A549 (cell line): ENCODE measurements at regions not wholly inside any gene's neighbourhood (a gene's known extent, or its start where the extent isn't known, plus 50 kb on each side); places are given as distances from the start of the nearest gene placed in this dataset.

ENCODE experiments used
- ATAC-seq, 2 experiments: fragments of 200-7000 bp in 1 of 2; fragments of >200 bp in 1 of 2; cut with Nextera tagmentation in 1 of 2; cut with Tn5 transposase in 1 of 2; 3 replicates each; pipeline versions ENCODE4 v1.8.0 to v1.9.1; 2018 to 2020; ENCODE audit warnings: mild to moderate bottlenecking in 1 of 2, moderate library complexity in 1 of 2
- CTCF ChIA-PET: fragments of 300-600 bp; sonication (Branson Sonifier 250); formaldehyde crosslinking; extraction: SDS; loops from one replicate; lab custom pipeline; 2021; ENCODE audit warnings: antibody characterized with exemption, inconsistent platforms; lab: Yijun Ruan, JAX
- POLR2A ChIA-PET: fragments of 350-600 bp; formaldehyde crosslinking; extraction: SDS; loops from one replicate; lab custom pipeline; 2021; ENCODE audit warnings: antibody characterized with exemption, inconsistent platforms; lab: Yijun Ruan, JAX
- DNase-seq, 2 experiments: peaks; one replicate each; pipeline versions ENCODE4 v3.0.0 to v3.0.0-alpha.2; 2011 to 2016; ENCODE audit warnings: low read depth in 1 of 2, low spot score in 1 of 2
- FAIRE-seq: peaks from 2 replicates; lab custom pipeline; 2011; peaks lifted over from hg19 to GRCh38; lab: Jason Lieb, UNC
- H3K27ac ChIP-seq, 2 experiments: fragments of >200 bp; sonication (Bioruptor Twin); formaldehyde crosslinking; 3 replicates each; pipeline ENCODE4 v1.5.1; 2016 to 2017
- H3K4me1 ChIP-seq: fragments of >200 bp; sonication (Bioruptor Twin); formaldehyde crosslinking; 3 replicates; pipeline ENCODE4 v1.6.1; 2016
- H3K4me2 ChIP-seq: fragments of >200 bp; sonication (Bioruptor Twin); formaldehyde crosslinking; 3 replicates; pipeline ENCODE4 v1.6.1; 2016
- H3K4me3 ChIP-seq: fragments of >200 bp; sonication (Bioruptor Twin); formaldehyde crosslinking; 3 replicates; pipeline ENCODE4 v1.5.1; 2016
- H3K9me3 ChIP-seq: fragments of >200 bp; sonication (Bioruptor Twin); formaldehyde crosslinking; 3 replicates; pipeline ENCODE4 v1.6.1; 2016
- BHLHE40 ChIP-seq: IDR thresholded peaks from 2 replicates; pipeline ENCODE4 v1.6.1; 2012; ENCODE audit warnings: low read depth, low read length, inconsistent platforms
- CBX2 ChIP-seq: fragments of 200-600 bp; sonication (generic); IDR thresholded peaks from 2 replicates; pipeline ENCODE4 v1.6.1; 2016; ENCODE audit warnings: low read depth, mild to moderate bottlenecking, borderline replicate concordance
- CEBPB ChIP-seq, 2 experiments: fragments of >200 bp in 1 of 2; sonication (Bioruptor Twin) in 1 of 2; formaldehyde crosslinking in 1 of 2; IDR thresholded peaks; 2 replicates each; pipeline ENCODE4 v1.6.1; 2012 to 2016
- EHF ChIP-seq: fragments of 250-450 bp; sonication (Bioruptor Pico); IDR thresholded peaks from 2 replicates; pipeline ENCODE4 v1.5.0; 2020; ENCODE audit warnings: mild to moderate bottlenecking
- EP300 ChIP-seq, 2 experiments: fragments of >200 bp; sonication (Bioruptor Twin); formaldehyde crosslinking; IDR thresholded peaks; 2 replicates in 1 of 2; 3 replicates in 1 of 2; pipeline ENCODE4 v1.6.1; 2016 to 2017
- ESRRA ChIP-seq: fragments of 150-350 bp; IDR thresholded peaks from 2 replicates; pipeline ENCODE4 v1.6.1; 2014; ENCODE audit warnings: mild to moderate bottlenecking, low read length, borderline replicate concordance
- HOXB13 ChIP-seq: fragments of 250-450 bp; sonication (Bioruptor Pico); IDR thresholded peaks from 2 replicates; pipeline ENCODE4 v1.5.0; 2020; ENCODE audit warnings: low read depth, mild to moderate bottlenecking, moderate library complexity
- HOXB5 ChIP-seq: fragments of 250-450 bp; sonication (Bioruptor Pico); IDR thresholded peaks from 2 replicates; pipeline ENCODE4 v1.5.0; 2020; ENCODE audit warnings: mild to moderate bottlenecking, moderate library complexity
- JUN ChIP-seq, 2 experiments: fragments of >200 bp; sonication (Bioruptor Twin); formaldehyde crosslinking; IDR thresholded peaks; 2 replicates in 1 of 2; 3 replicates in 1 of 2; pipeline ENCODE4 v1.6.1; 2016 to 2017
- MAZ ChIP-seq: fragments of 150-350 bp; IDR thresholded peaks from 2 replicates; pipeline ENCODE4 v1.6.1; 2014; ENCODE audit warnings: antibody characterized with exemption, low read depth, low read length, borderline replicate concordance
- MYC ChIP-seq: IDR thresholded peaks from 2 replicates; pipeline ENCODE4 v1.6.1; 2012; ENCODE audit warnings: mild to moderate bottlenecking, inconsistent platforms, low read length, improper control_type of control experiment, borderline replicate concordance
- NPAS2 ChIP-seq: fragments of 250-450 bp; sonication (Bioruptor Pico); IDR thresholded peaks from 2 replicates; pipeline ENCODE4 v1.8.0; 2022; ENCODE audit warnings: mild to moderate bottlenecking, moderate library complexity, borderline replicate concordance
- NR3C1 ChIP-seq: fragments of >200 bp; sonication (Bioruptor Twin); formaldehyde crosslinking; IDR thresholded peaks from 3 replicates; pipeline ENCODE4 v1.6.1; 2017
- PHF8 ChIP-seq: fragments of 200-600 bp; sonication (generic); IDR thresholded peaks from 2 replicates; pipeline ENCODE4 v1.6.1; 2016; ENCODE audit warnings: low read depth, mild to moderate bottlenecking, antibody characterized with exemption, moderate library complexity, borderline replicate concordance
- POLR2A ChIP-seq: IDR thresholded peaks from 2 replicates; pipeline ENCODE4 v1.6.1; 2012; ENCODE audit warnings: mild to moderate bottlenecking, low read length
- RARB ChIP-seq: fragments of 250-450 bp; sonication (Bioruptor Pico); IDR thresholded peaks from 2 replicates; pipeline ENCODE4 v1.8.0; 2021; ENCODE audit warnings: mild to moderate bottlenecking, moderate library complexity
- SMC3 ChIP-seq: fragments of >200 bp; sonication (Bioruptor Twin); formaldehyde crosslinking; IDR thresholded peaks from 3 replicates; pipeline ENCODE4 v1.6.1; 2018; ENCODE audit warnings: inconsistent platforms
- ZNF302 ChIP-seq: fragments of 250-450 bp; sonication (Bioruptor Pico); IDR thresholded peaks from 2 replicates; pipeline ENCODE4 v1.9.0; 2021; ENCODE audit warnings: inconsistent platforms, mild to moderate bottlenecking, moderate library complexity
- WGBS: methylation state at CpG from one replicate; pipeline ENCODE4 v1.1.6; 2017; ENCODE audit errors: missing lambda C conversion rate; 5-methylcytosine and 5-hydroxymethylcytosine counted together
- TF ChIP-seq, protein P1 (sequence below): fragments of 450-650 bp; IDR thresholded peaks from 2 replicates; pipeline ENCODE4 v1.6.1; 2014; ENCODE audit warnings: antibody characterized with exemption
- TF ChIP-seq, protein P2 (sequence below): fragments of >200 bp; sonication (Bioruptor Twin); formaldehyde crosslinking; IDR thresholded peaks from 3 replicates; pipeline ENCODE4 v1.6.1; 2016
- TF ChIP-seq, protein P3 (sequence below): IDR thresholded peaks from 2 replicates; pipeline ENCODE4 v1.6.1; 2012
- TF ChIP-seq, protein P4 (sequence below): fragments of 250-450 bp; sonication (Bioruptor Pico); IDR thresholded peaks from 2 replicates; pipeline ENCODE4 v1.5.0; 2020; ENCODE audit warnings: low read depth, mild to moderate bottlenecking, moderate library complexity
- TF ChIP-seq, protein P5 (sequence below): fragments of 250-450 bp; sonication (Bioruptor Pico); IDR thresholded peaks from 2 replicates; pipeline ENCODE4 v1.5.0; 2021; ENCODE audit warnings: mild to moderate bottlenecking, moderate library complexity, borderline replicate concordance
- TF ChIP-seq, protein P6 (sequence below): fragments of >200 bp; sonication (Bioruptor Twin); formaldehyde crosslinking; IDR thresholded peaks from 2 replicates; pipeline ENCODE4 v1.6.1; 2016

DNA sequence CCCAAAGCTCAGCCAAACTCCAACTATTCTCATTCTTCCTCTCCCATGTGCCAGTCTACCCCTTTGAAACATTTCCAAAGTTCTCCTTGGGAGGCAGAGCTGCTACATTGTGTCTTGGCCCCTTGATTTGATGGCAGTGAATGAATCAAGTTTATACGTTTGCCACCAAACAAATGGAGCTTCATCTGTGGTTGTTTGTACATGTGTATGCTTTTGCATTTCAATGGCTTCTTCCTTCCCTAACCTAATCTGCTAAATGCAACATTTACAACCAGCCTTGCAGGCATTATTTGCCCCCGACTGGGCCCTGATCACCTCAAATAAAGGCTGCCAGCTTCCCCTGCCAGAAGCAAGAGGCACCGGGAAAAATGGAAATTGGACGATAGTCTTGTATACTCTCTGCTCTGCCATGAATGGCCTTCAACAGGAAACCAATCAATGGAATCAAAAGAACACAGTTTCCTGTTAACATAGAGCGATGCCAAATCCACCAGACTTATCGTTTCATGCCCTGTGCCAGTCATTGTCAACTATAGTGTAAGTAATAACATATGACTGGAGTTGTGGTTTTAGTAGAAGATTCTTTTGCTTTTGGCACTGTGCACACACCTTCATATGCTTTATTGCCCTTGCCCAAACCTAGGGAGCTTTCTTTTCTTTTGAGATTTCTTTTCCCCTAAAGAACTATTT, 97.8 kb downstream of the TMEM30B start (continued):
- no peak for TF ChIP-seq CBX2
- no peak for TF ChIP-seq RARB (CRISPR knock-in tag)
- TF ChIP-seq MAZ = no peak
- no peak for TF ChIP-seq CEBPB (IDR thresholded peaks at IDR 0.05)
- TF ChIP-seq, protein P1, sequence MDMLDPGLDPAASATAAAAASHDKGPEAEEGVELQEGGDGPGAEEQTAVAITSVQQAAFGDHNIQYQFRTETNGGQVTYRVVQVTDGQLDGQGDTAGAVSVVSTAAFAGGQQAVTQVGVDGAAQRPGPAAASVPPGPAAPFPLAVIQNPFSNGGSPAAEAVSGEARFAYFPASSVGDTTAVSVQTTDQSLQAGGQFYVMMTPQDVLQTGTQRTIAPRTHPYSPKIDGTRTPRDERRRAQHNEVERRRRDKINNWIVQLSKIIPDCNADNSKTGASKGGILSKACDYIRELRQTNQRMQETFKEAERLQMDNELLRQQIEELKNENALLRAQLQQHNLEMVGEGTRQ = no peak
- TF ChIP-seq EHF = no peak
- TF ChIP-seq, protein P2, sequence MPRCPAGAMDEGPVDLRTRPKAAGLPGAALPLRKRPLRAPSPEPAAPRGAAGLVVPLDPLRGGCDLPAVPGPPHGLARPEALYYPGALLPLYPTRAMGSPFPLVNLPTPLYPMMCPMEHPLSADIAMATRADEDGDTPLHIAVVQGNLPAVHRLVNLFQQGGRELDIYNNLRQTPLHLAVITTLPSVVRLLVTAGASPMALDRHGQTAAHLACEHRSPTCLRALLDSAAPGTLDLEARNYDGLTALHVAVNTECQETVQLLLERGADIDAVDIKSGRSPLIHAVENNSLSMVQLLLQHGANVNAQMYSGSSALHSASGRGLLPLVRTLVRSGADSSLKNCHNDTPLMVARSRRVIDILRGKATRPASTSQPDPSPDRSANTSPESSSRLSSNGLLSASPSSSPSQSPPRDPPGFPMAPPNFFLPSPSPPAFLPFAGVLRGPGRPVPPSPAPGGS = no peak
- TF ChIP-seq BHLHE40 = no peak
- TF ChIP-seq POLR2A = no peak

DNA sequence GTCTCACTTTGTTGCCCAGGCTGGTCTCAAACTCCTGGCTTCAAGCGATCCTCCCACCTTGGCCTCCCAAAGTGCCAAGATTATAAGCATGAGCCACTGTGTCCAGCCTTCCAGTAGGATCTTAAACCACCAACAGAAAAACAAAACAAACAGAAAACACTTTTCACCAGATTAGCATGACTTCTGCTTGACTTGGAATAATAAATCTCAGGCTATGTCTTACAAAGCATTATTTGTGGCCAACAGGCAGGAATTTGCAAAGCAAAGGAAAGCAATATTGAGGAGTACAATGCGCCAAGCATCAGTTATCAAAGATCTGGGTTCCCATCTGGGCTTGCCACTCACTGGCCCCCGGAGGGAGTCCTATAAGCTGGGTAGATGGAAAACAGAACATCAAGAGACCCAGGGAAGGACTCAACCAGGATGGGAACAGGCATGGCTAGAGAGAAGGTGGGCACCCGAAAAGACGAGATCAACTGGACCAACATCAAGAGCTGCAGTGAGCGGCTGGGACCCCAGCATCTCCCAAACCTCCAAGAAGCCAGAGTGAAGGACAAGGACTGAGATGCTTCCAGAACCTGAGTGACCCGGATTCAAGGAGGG, 101.2 kb downstream of the TMEM30B start:
- DNase-seq (no peak), FAIRE-seq (no peak), ATAC-seq (no peak)
- no peak overlapping the region for H3K4me3 ChIP-seq
- ChIA-PET POLR2A (no interaction called here), CTCF (no interaction called here)
- WGBS = 91% methylated on average over 7 of the region's 7 CpGs
- H3K27ac ChIP-seq = peak overlapping the region; percentile 86 to 95
- H3K4me2 ChIP-seq = peak overlapping the region; percentile 62
- TF ChIP-seq NPAS2 (CRISPR knock-in tag) (no peak), SMC3 (no peak), CBX2 (no peak), ESRRA (no peak)
- TF ChIP-seq, protein P2 = no peak
- TF ChIP-seq, all 56 proteins: peak for 0
- H3K4me1 ChIP-seq = peaks cover 35% of the 10 kb centered on the region
- H3K9me3 ChIP-seq = no peaks in the 10 kb centered on the region

DNA sequence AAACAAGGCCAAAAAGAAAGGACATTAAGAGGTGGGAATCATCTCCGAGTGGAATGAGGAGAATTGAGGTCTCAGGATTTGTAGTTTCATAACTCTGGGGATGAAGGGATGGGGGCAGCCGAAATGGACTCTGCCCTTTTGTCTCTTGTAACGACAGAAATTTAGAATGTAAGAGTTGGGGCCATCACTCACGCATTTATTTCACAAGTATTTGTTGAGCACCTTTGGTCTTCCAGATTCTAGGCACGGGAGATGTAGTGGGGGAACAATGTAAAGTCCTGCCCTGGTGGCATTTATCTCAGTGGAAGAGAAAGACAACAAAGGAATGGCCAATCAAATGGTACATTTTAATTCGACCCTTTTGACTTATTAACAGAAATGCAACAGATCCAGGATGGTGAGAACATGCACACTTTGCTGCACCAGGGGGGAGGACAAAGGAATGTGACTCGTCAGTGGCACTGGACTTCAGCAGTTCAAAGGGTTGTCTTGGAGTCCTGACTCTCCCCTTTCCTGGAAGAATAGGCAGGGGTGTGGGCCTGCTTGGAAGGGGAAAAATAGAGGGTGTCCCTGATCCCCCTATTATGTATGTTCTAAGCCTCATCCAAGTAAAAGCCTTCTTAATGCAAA, 102.0 kb downstream of the TMEM30B start:
- Histone ChIP-seq H3K9me3 (no peaks in the 10 kb centered on the region), H3K27ac (peak overlapping the region; percentile 86 to 95), H3K4me1 (peaks cover 35% of the 10 kb centered on the region), H3K4me2 (peak overlapping the region; percentile 62), H3K4me3 (no peak overlapping the region)
- CTCF ChIA-PET = no interaction called here
- FAIRE-seq (no peak), DNase-seq (peak; percentile 30 to 66), ATAC-seq (peak; percentile 37 to 62; a peak in 5 of 6 replicates)
- 7% methylated on average over 7 of the region's 7 CpGs for WGBS
- POLR2A ChIA-PET = no interaction called here
- TF ChIP-seq, protein P3, sequence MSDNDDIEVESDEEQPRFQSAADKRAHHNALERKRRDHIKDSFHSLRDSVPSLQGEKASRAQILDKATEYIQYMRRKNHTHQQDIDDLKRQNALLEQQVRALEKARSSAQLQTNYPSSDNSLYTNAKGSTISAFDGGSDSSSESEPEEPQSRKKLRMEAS = 0 out of 2 replicates have a peak, but pooled peaks have one; percentile 6
- TF ChIP-seq, protein P4, sequence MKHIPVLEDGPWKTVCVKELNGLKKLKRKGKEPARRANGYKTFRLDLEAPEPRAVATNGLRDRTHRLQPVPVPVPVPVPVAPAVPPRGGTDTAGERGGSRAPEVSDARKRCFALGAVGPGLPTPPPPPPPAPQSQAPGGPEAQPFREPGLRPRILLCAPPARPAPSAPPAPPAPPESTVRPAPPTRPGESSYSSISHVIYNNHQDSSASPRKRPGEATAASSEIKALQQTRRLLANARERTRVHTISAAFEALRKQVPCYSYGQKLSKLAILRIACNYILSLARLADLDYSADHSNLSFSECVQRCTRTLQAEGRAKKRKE = peak; percentile 55; the same call in 1 of the 2 replicates
- TF ChIP-seq JUN (IDR thresholded peaks at IDR 0.05) (peak in 1 of 2 experiments; percentile 52; a peak in 3 of 5 replicates), NR3C1 (no peak), ZNF302 (CRISPR knock-in tag) (0 out of 2 replicates have a peak, but pooled peaks have one; percentile 30), EP300 (IDR thresholded peaks at IDR 0.05) (peak in 1 of 2 experiments; percentile 62; a peak in 2 of 5 replicates), POLR2A (no peak), HOXB13 (CRISPR knock-in tag) (peak; percentile 75; the same call in 1 of the 2 replicates), HOXB5 (CRISPR knock-in tag) (peak; percentile 77; the same call in 1 of the 2 replicates), MYC (no peak), PHF8 (no peak), CEBPB (IDR thresholded peaks at IDR 0.05) (peak in 1 of 2 experiments; percentile 12; a peak in 1 of 4 replicates)
- TF ChIP-seq, protein P5, sequence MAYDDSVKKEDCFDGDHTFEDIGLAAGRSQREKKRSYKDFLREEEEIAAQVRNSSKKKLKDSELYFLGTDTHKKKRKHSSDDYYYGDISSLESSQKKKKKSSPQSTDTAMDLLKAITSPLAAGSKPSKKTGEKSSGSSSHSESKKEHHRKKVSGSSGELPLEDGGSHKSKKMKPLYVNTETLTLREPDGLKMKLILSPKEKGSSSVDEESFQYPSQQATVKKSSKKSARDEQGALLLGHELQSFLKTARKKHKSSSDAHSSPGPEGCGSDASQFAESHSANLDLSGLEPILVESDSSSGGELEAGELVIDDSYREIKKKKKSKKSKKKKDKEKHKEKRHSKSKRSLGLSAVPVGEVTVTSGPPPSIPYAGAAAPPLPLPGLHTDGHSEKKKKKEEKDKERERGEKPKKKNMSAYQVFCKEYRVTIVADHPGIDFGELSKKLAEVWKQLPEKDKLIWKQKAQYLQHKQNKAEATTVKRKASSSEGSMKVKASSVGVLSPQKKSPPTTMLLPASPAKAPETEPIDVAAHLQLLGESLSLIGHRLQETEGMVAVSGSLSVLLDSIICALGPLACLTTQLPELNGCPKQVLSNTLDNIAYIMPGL (CRISPR knock-in tag) = no peak
- TF ChIP-seq, protein P6, sequence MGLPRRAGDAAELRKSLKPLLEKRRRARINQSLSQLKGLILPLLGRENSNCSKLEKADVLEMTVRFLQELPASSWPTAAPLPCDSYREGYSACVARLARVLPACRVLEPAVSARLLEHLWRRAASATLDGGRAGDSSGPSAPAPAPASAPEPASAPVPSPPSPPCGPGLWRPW = no peak
- TF ChIP-seq, protein P2 = no peak
